HG03520 (cell line): ENCODE measurements at regions not wholly inside any gene's neighbourhood (a gene's known extent, or its start where the extent isn't known, plus 50 kb on each side); places are given as distances from the start of the nearest gene placed in this dataset.
A peak's percentile ranks its signal among the peaks of the same experiment; 100 is the strongest.

Source experiments
- ATAC-seq: cut with Tn5 transposase; IDR thresholded peaks from one replicate; pipeline ENCODE4 v1.9.1; 2021; ENCODE audit warnings: mild to moderate bottlenecking, moderate library complexity; ENCODE audit not compliant: unreplicated experiment

GRCh38 chr3:44045476-44046275, 196.0 kb upstream of the TOPAZ1 start:
- peak; percentile 92 for ATAC-seq

GRCh38 chr3:44047796-44048195, 193.9 kb upstream of the TOPAZ1 start:
- no peak for ATAC-seq

GRCh38 chr3:44048196-44048924, 193.3 kb upstream of the TOPAZ1 start:
- no peak for ATAC-seq

- ATAC-seq = no peak
Measured at GRCh38 chr3:44048949-44049348, 192.7 kb upstream of the TOPAZ1 start.

- no peak for ATAC-seq
Measured at GRCh38 chr3:44050101-44050500, 191.6 kb upstream of the TOPAZ1 start.

- no peak for ATAC-seq
Measured at GRCh38 chr3:44050867-44051266, 190.8 kb upstream of the TOPAZ1 start.

GRCh38 chr3:44055951-44056350, 185.7 kb upstream of the TOPAZ1 start:
- ATAC-seq = no peak

GRCh38 chr3:44056446-44057240, 185.0 kb upstream of the TOPAZ1 start:
- ATAC-seq = no peak

GRCh38 chr3:44058022-44058867, 183.4 kb upstream of the TOPAZ1 start:
- peak; percentile 86 for ATAC-seq

- no peak for ATAC-seq
Measured at GRCh38 chr3:44058868-44059203, 182.8 kb upstream of the TOPAZ1 start.

- no peak for ATAC-seq
Measured at GRCh38 chr3:44060164-44060563, 181.5 kb upstream of the TOPAZ1 start.

GRCh38 chr3:44061268-44061667, 180.4 kb upstream of the TOPAZ1 start:
- ATAC-seq = no peak

GRCh38 chr3:44061961-44062360, 179.7 kb upstream of the TOPAZ1 start:
- no peak for ATAC-seq

GRCh38 chr3:44065311-44066094, 176.2 kb upstream of the TOPAZ1 start:
- ATAC-seq = no peak

GRCh38 chr3:44066806-44067205, 174.9 kb upstream of the TOPAZ1 start:
- no peak for ATAC-seq

- no peak for ATAC-seq
Measured at GRCh38 chr3:44067431-44067830, 174.3 kb upstream of the TOPAZ1 start.

- ATAC-seq = no peak
Measured at GRCh38 chr3:44068753-44069152, 172.9 kb upstream of the TOPAZ1 start.

- no peak for ATAC-seq
Measured at GRCh38 chr3:44069276-44069675, 172.4 kb upstream of the TOPAZ1 start.

- no peak for ATAC-seq
Measured at GRCh38 chr3:44070841-44071546, 170.7 kb upstream of the TOPAZ1 start.
